ENCODE measurements at regions not wholly inside any gene's neighbourhood (a gene's known extent, or its start where the extent isn't known, plus 50 kb on each side); places are given as distances from the start of the nearest gene placed in this dataset.
A peak's percentile ranks its signal among the peaks of the same experiment; 100 is the strongest.

DNA sequence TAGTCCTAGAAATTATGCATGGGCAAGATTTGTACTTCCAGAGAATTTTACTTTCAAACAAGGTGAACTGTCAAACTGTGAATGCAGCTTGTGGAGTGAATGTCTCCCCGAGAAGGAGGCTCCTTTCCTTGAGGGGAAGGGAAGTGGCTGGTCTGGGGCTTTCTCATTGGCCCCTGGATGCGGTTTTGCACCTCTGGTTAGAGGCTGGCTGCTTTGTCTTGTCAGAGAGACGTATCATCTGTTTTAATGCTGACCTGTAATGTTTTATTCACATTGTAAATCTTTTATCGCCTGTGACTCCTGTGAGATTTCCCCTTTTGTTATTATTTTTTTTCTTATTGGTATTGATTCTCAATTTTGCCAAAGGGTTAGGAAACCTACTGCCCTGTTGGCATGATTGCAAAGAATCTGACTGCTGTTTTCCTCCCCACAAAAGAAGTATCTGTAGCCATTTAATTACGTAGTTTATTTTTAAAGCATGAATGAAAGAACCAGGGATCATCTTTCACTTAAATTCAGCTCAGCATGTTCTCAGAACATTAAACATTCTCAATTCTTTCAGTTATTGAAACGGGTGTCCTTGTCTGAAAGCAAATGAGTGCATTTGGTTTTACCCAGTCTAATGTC lies 238.3 kb upstream of the NFE2L3 start:
- H3K27me3 ChIP-seq (ENCODE audit: control insufficient read depth, insufficient read depth, low read length) = no peaks in the 10 kb centered on the region
- H3K79me2 ChIP-seq = no peaks in the 10 kb centered on the region
- no peak overlapping the region for H3K27ac ChIP-seq
- no peak overlapping the region for H3K9ac ChIP-seq
- no peak overlapping the region for H3K4me3 ChIP-seq (ENCODE audit: low read depth, low read length)
- peak overlapping the region; percentile 30 for H2AFZ ChIP-seq
- H3K36me3 ChIP-seq (ENCODE audit: control insufficient read depth, insufficient read depth, low read length) = no peaks in the 10 kb centered on the region
- H3K9me3 ChIP-seq (ENCODE audit: control insufficient read depth, low read length) = no peaks in the 10 kb centered on the region
- H3K4me1 ChIP-seq = peaks cover 5% of the 10 kb centered on the region
- no peak overlapping the region for H3K4me2 ChIP-seq (ENCODE audit: low read length)
- TF ChIP-seq, protein P1, sequence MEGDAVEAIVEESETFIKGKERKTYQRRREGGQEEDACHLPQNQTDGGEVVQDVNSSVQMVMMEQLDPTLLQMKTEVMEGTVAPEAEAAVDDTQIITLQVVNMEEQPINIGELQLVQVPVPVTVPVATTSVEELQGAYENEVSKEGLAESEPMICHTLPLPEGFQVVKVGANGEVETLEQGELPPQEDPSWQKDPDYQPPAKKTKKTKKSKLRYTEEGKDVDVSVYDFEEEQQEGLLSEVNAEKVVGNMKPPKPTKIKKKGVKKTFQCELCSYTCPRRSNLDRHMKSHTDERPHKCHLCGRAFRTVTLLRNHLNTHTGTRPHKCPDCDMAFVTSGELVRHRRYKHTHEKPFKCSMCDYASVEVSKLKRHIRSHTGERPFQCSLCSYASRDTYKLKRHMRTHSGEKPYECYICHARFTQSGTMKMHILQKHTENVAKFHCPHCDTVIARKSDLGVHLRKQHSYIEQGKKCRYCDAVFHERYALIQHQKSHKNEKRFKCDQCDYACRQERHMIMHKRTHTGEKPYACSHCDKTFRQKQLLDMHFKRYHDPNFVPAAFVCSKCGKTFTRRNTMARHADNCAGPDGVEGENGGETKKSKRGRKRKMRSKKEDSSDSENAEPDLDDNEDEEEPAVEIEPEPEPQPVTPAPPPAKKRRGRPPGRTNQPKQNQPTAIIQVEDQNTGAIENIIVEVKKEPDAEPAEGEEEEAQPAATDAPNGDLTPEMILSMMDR (IDR thresholded peaks at IDR 0.05) = no peak

DNA sequence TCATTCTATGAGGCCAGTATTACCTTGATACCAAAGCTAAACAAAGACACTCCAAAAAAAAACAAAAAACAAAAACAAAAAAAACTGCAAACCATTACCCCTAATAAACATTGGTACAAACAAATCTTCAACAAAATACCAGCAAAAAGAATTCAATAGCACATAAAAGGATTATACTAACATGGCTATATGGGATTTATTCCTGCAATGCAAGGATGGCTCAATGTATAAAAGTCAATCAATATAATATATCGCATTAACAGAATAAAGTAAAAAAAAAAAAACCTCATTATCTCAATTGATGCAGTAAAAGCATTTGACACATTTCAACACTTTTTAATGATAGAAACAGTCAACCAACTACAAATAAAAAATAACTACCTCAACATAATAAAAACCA lies 233.3 kb upstream of the NFE2L3 start:
- TF ChIP-seq, protein P1 (IDR thresholded peaks at IDR 0.05) = no peak
- Histone ChIP-seq H3K9me3 (ENCODE audit: control insufficient read depth, low read length) (no peaks in the 10 kb centered on the region), H3K79me2 (no peaks in the 10 kb centered on the region)

DNA sequence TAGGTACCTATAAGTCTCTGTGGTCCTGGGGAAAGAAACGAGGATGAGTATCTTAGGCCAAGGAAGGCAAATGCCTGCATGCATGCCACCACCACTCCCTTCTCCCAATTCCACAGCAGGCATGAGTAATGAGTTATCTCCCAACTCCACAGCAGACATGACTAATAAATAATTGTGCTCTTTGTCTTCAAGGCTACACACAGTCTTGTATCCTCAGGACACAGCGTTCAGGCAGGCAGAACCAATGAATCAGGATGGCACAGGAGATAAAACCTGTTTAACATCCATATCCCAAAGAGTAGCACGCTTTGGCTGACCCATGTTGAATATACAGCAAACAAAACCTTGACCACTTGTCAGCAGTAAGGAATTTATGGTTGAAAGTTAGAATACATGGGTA lies 229.7 kb upstream of the NFE2L3 start:
- Histone ChIP-seq H3K4me3 (ENCODE audit: low read depth, low read length) (no peak overlapping the region), H3K4me2 (ENCODE audit: low read length) (no peak overlapping the region), H2AFZ (no peak overlapping the region), H3K4me1 (no peaks in the 10 kb centered on the region), H3K9me3 (ENCODE audit: control insufficient read depth, low read length) (no peaks in the 10 kb centered on the region), H3K36me3 (ENCODE audit: control insufficient read depth, insufficient read depth, low read length) (no peaks in the 10 kb centered on the region), H3K9ac (no peak overlapping the region), H3K27me3 (ENCODE audit: control insufficient read depth, insufficient read depth, low read length) (no peaks in the 10 kb centered on the region), H3K79me2 (no peaks in the 10 kb centered on the region), H3K27ac (no peak overlapping the region)
- TF ChIP-seq, protein P1 (IDR thresholded peaks at IDR 0.05) = no peak

More for the DNA sequence above, 233.3 kb upstream of the NFE2L3 start:
- Histone ChIP-seq H3K27ac (no peak overlapping the region), H3K9ac (no peak overlapping the region), H3K4me3 (ENCODE audit: low read depth, low read length) (no peak overlapping the region), H3K27me3 (ENCODE audit: control insufficient read depth, insufficient read depth, low read length) (no peaks in the 10 kb centered on the region), H2AFZ (no peak overlapping the region), H3K4me2 (ENCODE audit: low read length) (no peak overlapping the region), H3K4me1 (peaks cover 2% of the 10 kb centered on the region), H3K36me3 (ENCODE audit: control insufficient read depth, insufficient read depth, low read length) (no peaks in the 10 kb centered on the region)

DNA sequence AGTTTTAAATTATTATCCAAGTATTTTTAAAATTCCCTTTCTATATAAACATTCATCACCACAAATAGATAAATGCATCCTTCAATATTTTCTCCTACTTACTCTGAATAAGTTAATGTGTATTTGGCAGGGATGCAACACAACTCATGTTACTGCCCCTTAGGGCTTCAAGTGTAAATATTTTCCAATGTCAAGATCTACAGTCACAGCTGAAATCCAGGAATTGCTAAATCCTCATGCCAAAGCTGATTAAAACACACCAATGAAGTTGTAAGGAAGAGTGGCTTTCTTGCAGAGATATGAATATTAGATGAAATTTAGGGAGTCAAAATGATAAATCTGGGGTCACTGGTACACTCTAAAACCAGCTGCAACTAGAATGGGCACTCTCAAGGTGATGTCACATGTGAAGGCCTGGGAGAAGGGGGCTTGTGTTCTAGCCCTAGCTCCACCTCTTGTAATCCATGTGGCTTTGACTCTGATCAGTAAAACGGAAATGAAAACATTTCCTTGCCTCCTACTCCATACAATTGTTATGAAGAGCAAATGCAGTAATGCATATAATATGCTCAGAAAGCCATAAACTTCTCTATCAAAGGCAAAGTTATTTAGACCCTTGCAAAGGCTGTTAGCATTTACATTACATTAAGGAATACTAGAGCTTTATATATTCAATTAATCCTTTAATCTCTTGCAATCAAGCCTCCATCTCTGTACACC lies 228.1 kb upstream of the NFE2L3 start:
- Histone ChIP-seq H3K27me3 (ENCODE audit: control insufficient read depth, insufficient read depth, low read length) (no peaks in the 10 kb centered on the region), H3K4me3 (ENCODE audit: low read depth, low read length) (no peak overlapping the region), H3K27ac (no peak overlapping the region), H3K9me3 (ENCODE audit: control insufficient read depth, low read length) (no peaks in the 10 kb centered on the region), H3K4me2 (ENCODE audit: low read length) (no peak overlapping the region), H2AFZ (no peak overlapping the region), H3K36me3 (ENCODE audit: control insufficient read depth, insufficient read depth, low read length) (no peaks in the 10 kb centered on the region), H3K4me1 (no peaks in the 10 kb centered on the region), H3K79me2 (no peaks in the 10 kb centered on the region), H3K9ac (no peak overlapping the region)
- TF ChIP-seq, protein P1 (IDR thresholded peaks at IDR 0.05) = no peak

DNA sequence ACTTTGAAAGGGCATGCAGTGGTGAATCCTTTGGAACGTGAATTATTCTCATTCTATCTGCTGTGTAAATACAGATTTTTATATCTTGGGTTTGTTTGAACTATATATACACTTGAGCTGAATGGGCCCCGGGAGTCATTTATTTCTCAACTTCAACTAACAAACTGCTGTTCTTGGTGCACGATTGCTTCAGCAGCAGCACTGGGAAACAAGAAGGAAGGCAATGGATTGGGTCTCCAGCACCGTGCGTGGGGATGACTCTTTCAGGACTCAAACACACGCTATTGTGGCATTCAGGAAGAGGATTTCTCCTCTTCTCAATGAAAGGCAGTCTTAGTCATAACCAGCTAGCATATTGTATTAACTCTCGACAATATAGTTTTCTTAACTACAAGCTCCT lies 226.0 kb upstream of the NFE2L3 start:
- TF ChIP-seq, protein P1 (IDR thresholded peaks at IDR 0.05) = no peak
- Histone ChIP-seq H3K79me2 (no peaks in the 10 kb centered on the region), H3K4me1 (no peaks in the 10 kb centered on the region), H3K27me3 (ENCODE audit: control insufficient read depth, insufficient read depth, low read length) (no peaks in the 10 kb centered on the region), H2AFZ (no peak overlapping the region), H3K9ac (no peak overlapping the region), H3K9me3 (ENCODE audit: control insufficient read depth, low read length) (no peaks in the 10 kb centered on the region), H3K27ac (no peak overlapping the region), H3K4me2 (ENCODE audit: low read length) (no peak overlapping the region), H3K4me3 (ENCODE audit: low read depth, low read length) (no peak overlapping the region), H3K36me3 (ENCODE audit: control insufficient read depth, insufficient read depth, low read length) (no peaks in the 10 kb centered on the region)
